Vagina (tissue), 2 donors: ENCODE measurements at regions not wholly inside any gene's neighbourhood (a gene's known extent, or its start where the extent isn't known, plus 50 kb on each side); places are given as distances from the start of the nearest gene placed in this dataset.

Source experiments
- POLR2A ChIP-seq, 2 donors: fragments of 450-650 bp; IDR thresholded peaks; one replicate each; pipeline ENCODE4 v1.6.1; 2017; ENCODE audit warnings: antibody characterized with exemption in 2 of 2, mild to moderate bottlenecking in 2 of 2, moderate library complexity in 2 of 2
- POLR2AphosphoS5 ChIP-seq, 2 donors: sonication (generic); formaldehyde crosslinking; IDR thresholded peaks; one replicate each; pipeline ENCODE4 v1.9.0; 2017; ENCODE audit warnings: antibody characterized with exemption in 2 of 2, mild to moderate bottlenecking in 2 of 2, low read depth in 1 of 2; ENCODE audit not compliant: insufficient read depth in 1 of 2
- TF ChIP-seq, protein P1 (sequence below), 3 experiments: fragments of 450-650 bp in 2 of 3; fragments of 200-600 bp in 1 of 3; sonication (generic) in 1 of 3; IDR thresholded peaks; one replicate each; pipeline ENCODE4 v1.5.1; 2017 to 2019; ENCODE audit warnings: antibody characterized with exemption in 3 of 3, mild to moderate bottlenecking in 2 of 3, moderate library complexity in 2 of 3

DNA sequence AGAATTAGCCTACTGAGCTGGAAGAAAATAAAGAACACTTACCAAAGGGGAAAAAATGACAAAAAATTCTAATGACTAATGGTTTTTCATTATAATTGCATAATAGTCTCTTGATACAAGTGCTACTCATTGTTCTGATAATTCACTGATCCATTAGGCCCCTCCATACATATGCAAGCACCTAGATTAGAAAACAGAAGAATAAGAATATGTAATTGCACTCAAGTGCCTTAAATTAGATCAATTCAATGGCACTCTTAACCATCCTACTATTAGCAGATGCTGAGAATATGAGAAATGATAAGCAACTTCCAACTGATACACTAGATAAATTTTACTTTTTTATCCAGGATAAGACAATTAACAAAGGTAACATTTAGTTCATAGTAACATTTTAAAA is 440.9 kb upstream of the C9orf72 start:
- TF ChIP-seq, protein P1, sequence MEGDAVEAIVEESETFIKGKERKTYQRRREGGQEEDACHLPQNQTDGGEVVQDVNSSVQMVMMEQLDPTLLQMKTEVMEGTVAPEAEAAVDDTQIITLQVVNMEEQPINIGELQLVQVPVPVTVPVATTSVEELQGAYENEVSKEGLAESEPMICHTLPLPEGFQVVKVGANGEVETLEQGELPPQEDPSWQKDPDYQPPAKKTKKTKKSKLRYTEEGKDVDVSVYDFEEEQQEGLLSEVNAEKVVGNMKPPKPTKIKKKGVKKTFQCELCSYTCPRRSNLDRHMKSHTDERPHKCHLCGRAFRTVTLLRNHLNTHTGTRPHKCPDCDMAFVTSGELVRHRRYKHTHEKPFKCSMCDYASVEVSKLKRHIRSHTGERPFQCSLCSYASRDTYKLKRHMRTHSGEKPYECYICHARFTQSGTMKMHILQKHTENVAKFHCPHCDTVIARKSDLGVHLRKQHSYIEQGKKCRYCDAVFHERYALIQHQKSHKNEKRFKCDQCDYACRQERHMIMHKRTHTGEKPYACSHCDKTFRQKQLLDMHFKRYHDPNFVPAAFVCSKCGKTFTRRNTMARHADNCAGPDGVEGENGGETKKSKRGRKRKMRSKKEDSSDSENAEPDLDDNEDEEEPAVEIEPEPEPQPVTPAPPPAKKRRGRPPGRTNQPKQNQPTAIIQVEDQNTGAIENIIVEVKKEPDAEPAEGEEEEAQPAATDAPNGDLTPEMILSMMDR (IDR thresholded peaks at IDR 0.05), result no peak
- TF ChIP-seq POLR2A (IDR thresholded peaks at IDR 0.05), result no peak
- no peak for TF ChIP-seq POLR2AphosphoS5 (IDR thresholded peaks at IDR 0.05; ENCODE audit: insufficient read depth in 1 of 2, low read depth in 1 of 2)
